Adrenal gland (tissue), 9 donors: ENCODE measurements at regions not wholly inside any gene's neighbourhood (a gene's known extent, or its start where the extent isn't known, plus 50 kb on each side); places are given as distances from the start of the nearest gene placed in this dataset.

ENCODE experiments used
- DNase-seq, 7 donors: peaks; one replicate each; pipeline ENCODE4 v3.0.0-alpha.2; 2019 to 2020
- H3K27ac ChIP-seq, 5 donors: fragments of 200-600 bp; sonication (generic) in 4 of 5; 1 replicate in 3 of 5; 2 replicates in 2 of 5; pipeline versions ENCODE4 v1.5.1 to v1.8.0; 2016 to 2020; ENCODE audit warnings: mild to moderate bottlenecking in 1 of 5
- H3K27me3 ChIP-seq: fragments of 200-600 bp; 2 replicates; pipeline ENCODE4 v1.8.0; 2021
- H3K36me3 ChIP-seq, 2 donors: fragments of 200-600 bp; replicated peaks in 1 of 2; 1 replicate in 1 of 2; 2 replicates in 1 of 2; pipeline versions ENCODE4 v1.5.1 to v1.8.0; 2018 to 2022
- H3K4me1 ChIP-seq, 2 donors: fragments of 200-600 bp; replicated peaks in 1 of 2; 1 replicate in 1 of 2; 2 replicates in 1 of 2; pipeline versions ENCODE4 v1.5.1 to v1.8.0; 2018 to 2021
- H3K4me3 ChIP-seq, 4 donors: fragments of 200-600 bp; sonication (generic) in 3 of 4; one replicate each; pipeline ENCODE4 v1.5.1; 2016 to 2018
- H3K9me3 ChIP-seq, 3 donors: fragments of 200-600 bp; sonication (generic) in 1 of 3; replicated peaks in 1 of 3; 1 replicate in 2 of 3; 2 replicates in 1 of 3; pipeline versions ENCODE4 v1.5.1 to v1.8.0; 2016 to 2021
- POLR2A ChIP-seq, 2 donors: fragments of 450-650 bp; IDR thresholded peaks; one replicate each; pipeline ENCODE4 v1.6.1; 2017; ENCODE audit warnings: antibody characterized with exemption in 2 of 2, mild to moderate bottlenecking in 2 of 2, moderate library complexity in 1 of 2
- WGBS, 4 donors: extraction: QIAGEN DNeasy Blood & Tissue Kit in 2 of 4; methylation state at CpG; one replicate each; pipeline versions ENCODE4 v1.1.5 to v1.1.7; 2013 to 2017; 5-methylcytosine and 5-hydroxymethylcytosine counted together
- intact Hi-C, 2 donors: fragments of 100-400 bp; cut with DNase I; formaldehyde crosslinking; loops; one replicate each; pipeline versions ENCODE4 v1.14.1 to v1.15.0; 2022 to 2023
- TF ChIP-seq, protein P1 (sequence below), 6 experiments: fragments of 450-650 bp in 4 of 6; fragments of 200-600 bp in 2 of 6; sonication (generic) in 1 of 6; IDR thresholded peaks; 1 replicate in 5 of 6; 2 replicates in 1 of 6; pipeline versions ENCODE4 v1.5.1 to v1.8.0; 2016 to 2021; ENCODE audit warnings: antibody characterized with exemption in 6 of 6, mild to moderate bottlenecking in 2 of 6, moderate library complexity in 1 of 6
- donor health status: healthy with polysubstance abuse.
- donor health status: Bipolar disorder and iron deficiency.
- donor health status: DM: yes; HTN: yes; CAD: no.
- donor health status: DM: no; HTN: no; CAD: no.
- donor health status: DM: no; HTN: no; CAD: no.

DNA sequence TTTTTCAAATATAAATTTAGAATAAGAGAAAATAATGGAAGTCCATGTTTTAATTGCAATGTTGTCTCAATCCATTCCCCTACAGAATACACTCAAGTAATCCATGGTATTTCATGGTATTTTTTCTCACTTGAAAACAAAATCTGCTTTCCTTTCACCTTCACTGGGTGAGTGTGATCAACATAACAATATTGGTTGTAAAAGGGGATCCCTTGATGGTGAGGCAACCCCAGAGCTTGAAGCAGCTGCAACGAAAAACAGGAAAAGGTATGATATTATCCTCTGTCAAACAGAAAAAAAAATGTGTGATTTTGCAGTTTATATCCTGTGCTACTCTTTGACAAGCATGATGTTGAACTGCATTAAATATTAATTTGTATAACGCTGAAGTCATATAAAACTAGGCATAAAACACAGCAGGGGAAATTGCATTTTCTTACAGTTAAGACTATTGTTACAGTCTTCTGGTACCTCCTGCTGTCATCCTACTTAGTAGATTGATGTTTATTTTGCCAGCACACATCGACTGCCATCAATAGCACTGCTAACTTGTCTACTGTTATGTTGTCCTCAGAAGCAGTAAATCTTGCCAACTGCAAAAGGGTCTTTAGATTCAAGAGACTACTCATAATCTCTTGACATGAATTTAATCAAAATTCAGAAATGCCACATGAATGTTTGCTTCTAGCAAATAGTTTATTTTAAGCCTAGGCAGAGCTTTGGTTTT is 373.1 kb upstream of the MIR17HG start:
- H3K27me3 ChIP-seq, result no peaks in the 10 kb centered on the region
- no peaks in the 10 kb centered on the region for H3K9me3 ChIP-seq
- no peak for DNase-seq
- H3K36me3 ChIP-seq, result no peaks in the 10 kb centered on the region
- intact Hi-C loops, result no loop called here
- H3K27ac ChIP-seq, result no peak overlapping the region
- TF ChIP-seq POLR2A (IDR thresholded peaks at IDR 0.05), result no peak
- no peaks in the 10 kb centered on the region for H3K4me1 ChIP-seq
- H3K4me3 ChIP-seq, result no peak overlapping the region
- WGBS, 4 donors, result 11 to 18% (median 15%) methylated on average over 3 of the region's 3 CpGs

DNA sequence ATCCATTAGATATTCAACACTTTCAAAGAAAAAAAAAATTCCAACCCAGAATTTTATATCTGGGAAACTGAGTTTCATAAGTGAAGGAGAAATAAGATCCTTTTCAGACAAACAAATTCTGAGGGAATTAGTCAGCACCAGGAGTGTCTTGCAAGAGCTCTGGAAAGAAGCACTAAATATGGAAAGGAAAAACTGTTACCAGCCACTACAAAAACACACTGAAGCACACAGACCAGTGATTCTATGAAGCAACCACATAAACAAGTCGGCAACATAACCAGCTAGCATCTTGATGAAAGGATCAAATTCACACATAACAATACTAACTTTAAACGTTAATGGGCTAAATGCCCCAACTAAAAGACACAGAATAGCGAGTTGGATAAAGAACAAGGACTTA is 368.4 kb upstream of the MIR17HG start:
- WGBS, 4 donors, result 61 to 75% (median 67%) methylated on average over 3 of the region's 3 CpGs
- Histone ChIP-seq H3K27ac (no peak overlapping the region), H3K4me3 (no peak overlapping the region), H3K27me3 (no peaks in the 10 kb centered on the region), H3K36me3 (no peaks in the 10 kb centered on the region), H3K9me3 (no peaks in the 10 kb centered on the region), H3K4me1 (no peaks in the 10 kb centered on the region)
- intact Hi-C loops, result no loop called here
- TF ChIP-seq POLR2A (IDR thresholded peaks at IDR 0.05), result no peak
- TF ChIP-seq, protein P1, sequence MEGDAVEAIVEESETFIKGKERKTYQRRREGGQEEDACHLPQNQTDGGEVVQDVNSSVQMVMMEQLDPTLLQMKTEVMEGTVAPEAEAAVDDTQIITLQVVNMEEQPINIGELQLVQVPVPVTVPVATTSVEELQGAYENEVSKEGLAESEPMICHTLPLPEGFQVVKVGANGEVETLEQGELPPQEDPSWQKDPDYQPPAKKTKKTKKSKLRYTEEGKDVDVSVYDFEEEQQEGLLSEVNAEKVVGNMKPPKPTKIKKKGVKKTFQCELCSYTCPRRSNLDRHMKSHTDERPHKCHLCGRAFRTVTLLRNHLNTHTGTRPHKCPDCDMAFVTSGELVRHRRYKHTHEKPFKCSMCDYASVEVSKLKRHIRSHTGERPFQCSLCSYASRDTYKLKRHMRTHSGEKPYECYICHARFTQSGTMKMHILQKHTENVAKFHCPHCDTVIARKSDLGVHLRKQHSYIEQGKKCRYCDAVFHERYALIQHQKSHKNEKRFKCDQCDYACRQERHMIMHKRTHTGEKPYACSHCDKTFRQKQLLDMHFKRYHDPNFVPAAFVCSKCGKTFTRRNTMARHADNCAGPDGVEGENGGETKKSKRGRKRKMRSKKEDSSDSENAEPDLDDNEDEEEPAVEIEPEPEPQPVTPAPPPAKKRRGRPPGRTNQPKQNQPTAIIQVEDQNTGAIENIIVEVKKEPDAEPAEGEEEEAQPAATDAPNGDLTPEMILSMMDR (IDR thresholded peaks at IDR 0.05), result no peak
- DNase-seq, result no peak

DNA sequence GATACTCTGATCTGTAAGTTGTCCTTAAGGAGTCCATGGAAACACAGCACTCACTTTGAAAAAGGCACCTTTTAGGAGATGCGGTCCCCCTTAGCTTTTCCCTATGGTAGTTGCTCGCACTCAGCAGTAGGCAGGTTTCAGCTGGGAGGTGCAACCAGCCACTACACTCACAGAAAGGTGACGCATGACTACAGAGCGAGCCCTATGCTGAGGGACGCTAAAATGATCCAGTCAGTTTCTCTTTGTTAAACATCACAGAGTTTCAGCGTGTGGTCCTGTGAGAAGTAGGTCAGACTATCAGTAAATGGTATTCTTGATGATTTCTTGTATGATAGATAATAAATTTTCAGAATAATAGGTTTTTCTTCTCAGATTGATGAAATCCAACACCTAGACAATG is 362.7 kb upstream of the MIR17HG start:
- 75 to 87% (median 83%) methylated on average over 6 of the region's 6 CpGs for WGBS, 4 donors
- intact Hi-C loops, result no loop called here
- TF ChIP-seq, protein P1 (IDR thresholded peaks at IDR 0.05), result no peak
- no peak for TF ChIP-seq POLR2A (IDR thresholded peaks at IDR 0.05)
- no peaks in the 10 kb centered on the region for H3K4me1 ChIP-seq
- H3K27ac ChIP-seq, result no peak overlapping the region
- H3K9me3 ChIP-seq, result no peaks in the 10 kb centered on the region
- no peaks in the 10 kb centered on the region for H3K36me3 ChIP-seq
- H3K27me3 ChIP-seq, result no peaks in the 10 kb centered on the region
- no peak for DNase-seq
- H3K4me3 ChIP-seq, result no peak overlapping the region

DNA sequence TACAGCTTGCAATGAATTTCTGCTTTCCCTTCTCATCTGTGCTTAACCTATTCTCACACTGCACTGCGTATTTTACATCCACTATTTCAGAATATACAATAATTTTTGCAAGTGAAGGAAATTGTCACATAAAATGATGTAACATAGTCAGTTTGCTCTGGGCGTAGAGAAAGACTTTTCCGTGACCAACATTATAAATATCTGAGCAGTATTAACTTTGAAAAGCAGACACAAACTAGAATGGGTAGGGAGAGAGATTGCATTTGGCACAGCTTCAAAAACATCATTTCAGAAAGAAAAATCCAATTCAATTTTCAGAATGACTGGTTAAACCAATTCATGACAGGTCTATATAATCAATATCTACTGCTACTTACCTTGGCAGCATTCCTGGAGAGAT is 352.5 kb upstream of the MIR17HG start:
- Histone ChIP-seq H3K4me3 (no peak overlapping the region), H3K27me3 (no peaks in the 10 kb centered on the region), H3K9me3 (no peaks in the 10 kb centered on the region), H3K27ac (no peak overlapping the region), H3K36me3 (no peaks in the 10 kb centered on the region), H3K4me1 (no peaks in the 10 kb centered on the region)
- DNase-seq, result no peak
- intact Hi-C loops, result no loop called here
- WGBS, 4 donors, result 60 to 76% (median 66%) methylated on average over 3 of the region's 3 CpGs
- TF ChIP-seq, protein P1 (IDR thresholded peaks at IDR 0.05), result no peak
- no peak for TF ChIP-seq POLR2A (IDR thresholded peaks at IDR 0.05)

DNA sequence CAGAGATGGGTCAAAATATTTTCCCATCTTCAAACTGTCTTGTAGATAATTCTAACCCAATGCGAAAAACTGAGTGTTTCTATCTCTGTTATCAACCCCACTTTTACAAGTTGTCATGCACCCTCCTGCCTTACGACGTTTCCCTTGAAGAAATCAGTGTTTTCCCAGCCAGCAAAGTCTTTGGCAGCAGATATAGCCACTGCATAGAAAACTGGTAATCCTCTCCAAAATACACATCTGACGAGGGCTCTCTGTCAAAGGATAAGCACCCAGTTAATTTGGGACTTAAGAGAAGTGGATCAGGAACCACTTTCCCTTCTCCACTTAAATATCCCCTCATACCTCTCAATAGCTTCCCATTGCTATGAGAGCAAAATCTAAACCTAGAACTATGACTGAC is 351.9 kb upstream of the MIR17HG start:
- no peak for DNase-seq
- H3K27me3 ChIP-seq, result no peaks in the 10 kb centered on the region
- H3K4me1 ChIP-seq, result no peaks in the 10 kb centered on the region
- intact Hi-C loops, result no loop called here
- H3K36me3 ChIP-seq, result no peaks in the 10 kb centered on the region
- no peak overlapping the region for H3K4me3 ChIP-seq
- no peak overlapping the region for H3K27ac ChIP-seq
- TF ChIP-seq POLR2A (IDR thresholded peaks at IDR 0.05), result no peak
- TF ChIP-seq, protein P1 (IDR thresholded peaks at IDR 0.05), result no peak
- no peaks in the 10 kb centered on the region for H3K9me3 ChIP-seq
- 54 to 60% (median 59%) methylated on average over 4 of the region's 4 CpGs for WGBS, 4 donors
